HUES6 (cell line): ENCODE measurements at regions not wholly inside any gene's neighbourhood (a gene's known extent, or its start where the extent isn't known, plus 50 kb on each side); places are given as distances from the start of the nearest gene placed in this dataset.

Source experiments
- H3K27ac ChIP-seq: 2 replicates; pipeline ENCODE4 v1.7.0; 2013; ENCODE audit warnings: low read depth, mild to moderate bottlenecking, low read length, inconsistent platforms
- H3K27me3 ChIP-seq: 2 replicates; pipeline ENCODE4 v1.6.1; 2013; ENCODE audit warnings: low read length; ENCODE audit not compliant: control insufficient read depth, insufficient read depth
- H3K36me3 ChIP-seq: 2 replicates; pipeline ENCODE4 v1.6.1; 2013; ENCODE audit warnings: low read length; ENCODE audit not compliant: control insufficient read depth, insufficient read depth
- H3K4me1 ChIP-seq: 2 replicates; pipeline ENCODE4 v1.6.1; 2013; ENCODE audit warnings: low read length; ENCODE audit not compliant: control insufficient read depth, insufficient read depth
- H3K4me3 ChIP-seq: 2 replicates; pipeline ENCODE4 v1.5.1; 2013; ENCODE audit warnings: low read depth, low read length
- H3K9ac ChIP-seq: one replicate; pipeline ENCODE4 v1.6.1; 2013; ENCODE audit warnings: mild to moderate bottlenecking, low read length
- H3K9me3 ChIP-seq: 2 replicates; pipeline ENCODE4 v1.6.1; 2013; ENCODE audit warnings: low read depth, low read length; ENCODE audit not compliant: control insufficient read depth, insufficient read depth

DNA sequence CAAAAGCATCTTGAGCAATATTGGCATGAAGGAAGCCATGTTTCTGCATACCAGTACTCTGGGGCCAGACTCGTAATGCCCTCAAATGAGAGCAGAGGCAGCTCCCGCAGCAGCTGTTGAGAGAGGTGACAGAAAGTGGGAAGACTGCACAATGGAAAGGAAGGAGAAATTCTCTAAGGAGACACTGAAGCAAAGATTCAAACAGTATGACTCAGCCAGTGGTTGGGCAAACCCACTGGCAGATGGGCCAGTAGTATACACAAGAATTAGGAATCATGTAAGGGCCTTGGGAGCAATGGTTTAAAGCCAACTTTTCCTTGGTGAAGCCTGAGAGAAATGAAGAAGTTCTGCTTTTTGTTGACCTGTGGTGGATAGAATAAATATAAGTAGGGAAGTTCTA lies 2092.7 kb upstream of the PIK3C3 start:
- Histone ChIP-seq H3K27me3 (no peaks in the 10 kb centered on the region), H3K4me1 (peaks cover 6% of the 10 kb centered on the region; the same call in 1 of the 2 replicates), H3K36me3 (no peaks in the 10 kb centered on the region), H3K27ac (no peak overlapping the region), H3K9ac (no peak overlapping the region), H3K4me3 (no peak overlapping the region), H3K9me3 (no peaks in the 10 kb centered on the region)

DNA sequence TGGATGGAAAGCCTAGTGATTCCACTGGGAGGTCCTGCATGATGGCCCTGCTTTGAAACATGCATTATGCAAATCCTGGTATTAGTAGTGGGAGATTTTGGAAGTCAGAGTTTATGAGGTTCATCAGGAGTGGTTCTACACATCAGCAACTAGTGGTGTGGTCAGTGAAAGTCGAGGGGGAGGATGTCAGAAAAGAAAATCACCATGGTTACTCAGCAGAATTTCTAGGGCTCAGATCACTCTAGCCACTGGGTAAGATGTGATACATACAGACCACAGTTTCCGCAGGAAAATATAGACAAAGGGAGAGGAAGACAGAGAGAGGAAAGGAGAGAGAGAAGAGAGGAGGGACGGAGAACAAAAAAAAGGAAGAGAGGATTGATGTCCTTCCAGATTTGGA lies 2100.7 kb upstream of the PIK3C3 start:
- Histone ChIP-seq H3K4me1 (peaks cover 6% of the 10 kb centered on the region; the same call in 1 of the 2 replicates), H3K4me3 (no peak overlapping the region), H3K9ac (no peak overlapping the region), H3K27me3 (no peaks in the 10 kb centered on the region), H3K9me3 (no peaks in the 10 kb centered on the region), H3K36me3 (no peaks in the 10 kb centered on the region), H3K27ac (no peak overlapping the region)

DNA sequence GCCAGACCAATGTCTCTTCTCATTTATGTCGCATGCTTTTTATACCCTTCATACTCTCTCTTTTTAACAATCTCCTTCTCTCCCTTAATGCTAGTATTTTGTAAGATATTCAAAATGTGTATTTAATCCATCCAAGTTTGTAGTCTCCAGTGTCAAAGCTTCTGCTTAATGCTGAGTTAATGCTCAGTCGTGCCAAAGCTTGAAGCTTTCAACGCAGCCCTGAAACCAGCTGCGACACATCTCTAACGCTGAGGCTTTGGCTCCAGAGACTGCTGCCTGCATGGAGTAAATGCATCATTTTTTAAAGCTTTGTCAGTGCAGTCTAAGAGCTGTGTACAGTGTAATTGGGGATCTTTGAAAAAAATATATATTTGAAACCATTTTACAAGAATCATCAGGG lies 2108.8 kb upstream of the PIK3C3 start:
- Histone ChIP-seq H3K27ac (no peak overlapping the region), H3K9ac (no peak overlapping the region), H3K9me3 (no peaks in the 10 kb centered on the region), H3K27me3 (peaks cover 3% of the 10 kb centered on the region), H3K36me3 (no peaks in the 10 kb centered on the region), H3K4me3 (no peak overlapping the region), H3K4me1 (peaks cover under 1% of the 10 kb centered on the region)

DNA sequence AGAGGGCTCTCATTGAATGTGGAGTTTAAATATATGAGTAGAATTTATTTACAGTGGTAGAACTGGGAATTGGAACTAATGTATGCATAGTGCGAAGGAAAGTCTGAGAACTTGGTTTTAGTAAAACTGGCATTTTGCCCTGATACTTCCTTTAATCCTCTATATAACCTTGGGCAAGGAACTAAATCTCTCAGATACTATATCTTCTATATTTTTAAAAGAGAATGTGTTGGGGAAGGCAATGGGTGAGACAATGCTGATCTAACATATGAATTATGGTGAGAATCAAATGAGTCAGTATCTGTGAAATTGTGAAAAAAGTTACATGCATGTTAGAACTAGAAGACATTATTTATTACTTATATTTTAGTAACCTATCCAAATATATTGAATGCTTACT lies 2109.4 kb upstream of the PIK3C3 start:
- Histone ChIP-seq H3K27ac (no peak overlapping the region), H3K9me3 (no peaks in the 10 kb centered on the region), H3K9ac (no peak overlapping the region), H3K36me3 (no peaks in the 10 kb centered on the region), H3K27me3 (peaks cover 9% of the 10 kb centered on the region), H3K4me3 (no peak overlapping the region), H3K4me1 (peaks cover 5% of the 10 kb centered on the region)

DNA sequence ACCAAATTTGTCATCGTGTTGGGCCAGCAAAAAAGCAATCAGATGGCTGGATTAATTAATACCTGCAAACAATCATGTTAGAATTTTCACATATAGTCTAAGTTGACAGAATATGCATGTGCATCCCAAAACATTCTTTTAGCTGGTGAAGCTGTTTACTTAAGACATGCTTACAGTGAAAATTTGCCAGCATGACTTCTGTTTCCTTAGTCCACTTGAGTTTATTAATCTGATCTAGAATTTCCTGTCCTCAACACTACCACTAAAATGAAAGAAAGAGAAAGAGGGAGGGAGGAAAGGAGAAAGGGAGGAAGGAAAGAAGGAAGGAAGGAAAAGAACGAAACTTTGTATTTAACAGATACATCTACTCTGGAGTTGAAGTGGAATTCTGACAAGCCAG lies 2109.9 kb upstream of the PIK3C3 start:
- Histone ChIP-seq H3K4me1 (peaks cover 5% of the 10 kb centered on the region), H3K27ac (no peak overlapping the region), H3K4me3 (no peak overlapping the region), H3K9me3 (no peaks in the 10 kb centered on the region), H3K36me3 (no peaks in the 10 kb centered on the region), H3K27me3 (peaks cover 10% of the 10 kb centered on the region), H3K9ac (no peak overlapping the region)

DNA sequence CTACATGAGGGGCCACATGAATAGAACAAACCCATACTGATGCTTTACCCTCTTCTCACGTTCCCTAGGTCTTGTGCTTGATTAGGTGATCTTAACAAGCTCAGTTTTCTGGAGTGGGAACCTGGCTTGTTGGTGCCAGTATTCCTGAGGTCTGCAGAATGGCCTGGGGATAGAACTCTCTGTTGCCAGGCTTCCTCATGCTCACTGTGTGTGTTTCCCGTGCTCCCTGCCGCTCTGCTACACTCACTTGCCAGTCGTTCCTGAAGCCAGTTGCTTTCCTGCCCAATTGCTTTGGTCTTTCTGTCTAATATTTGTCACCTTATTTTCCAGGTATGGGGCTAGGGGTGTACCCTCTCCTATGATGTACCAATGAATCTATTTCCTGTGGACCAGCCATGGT lies 2111.5 kb upstream of the PIK3C3 start:
- Histone ChIP-seq H3K9me3 (no peaks in the 10 kb centered on the region), H3K27me3 (peaks cover 10% of the 10 kb centered on the region), H3K27ac (no peak overlapping the region)

DNA sequence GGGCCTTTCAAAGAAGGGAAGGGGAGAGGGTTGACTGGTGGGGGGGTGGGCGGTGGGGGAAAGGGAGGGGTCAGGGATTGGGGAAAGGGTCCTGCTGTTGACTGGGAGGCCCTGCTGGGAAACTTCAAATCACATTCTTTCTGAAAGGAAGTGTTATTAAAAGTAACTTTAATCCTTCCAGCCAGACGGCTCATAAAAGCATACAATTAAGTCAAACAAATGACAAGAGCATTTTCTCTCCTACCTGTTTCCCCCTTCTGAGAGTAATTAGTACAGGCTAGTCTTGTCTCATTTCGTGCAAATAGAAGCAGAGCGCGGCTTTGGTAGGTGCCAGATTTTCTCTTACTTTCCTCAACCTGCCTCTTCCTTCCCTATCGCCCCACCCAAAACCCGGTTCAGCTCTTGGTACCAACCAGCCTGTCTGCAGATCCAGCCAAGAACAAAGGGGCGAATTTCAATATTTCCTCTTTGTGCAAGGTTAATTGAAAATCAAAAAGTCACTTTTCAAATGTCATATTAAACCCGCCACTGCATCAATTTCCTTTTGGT lies 2112.6 kb upstream of the PIK3C3 start:
- Histone ChIP-seq H3K9ac (no peak overlapping the region), H3K27me3 (peaks cover 10% of the 10 kb centered on the region), H3K9me3 (no peaks in the 10 kb centered on the region), H3K36me3 (no peaks in the 10 kb centered on the region), H3K27ac (no peak overlapping the region), H3K4me1 (peaks cover 5% of the 10 kb centered on the region), H3K4me3 (peak overlapping the region; percentile 73)

More for the DNA sequence above, 2111.5 kb upstream of the PIK3C3 start:
- no peak overlapping the region for H3K9ac ChIP-seq
- no peaks in the 10 kb centered on the region for H3K36me3 ChIP-seq
- no peak overlapping the region for H3K4me3 ChIP-seq
- peaks cover 5% of the 10 kb centered on the region for H3K4me1 ChIP-seq

DNA sequence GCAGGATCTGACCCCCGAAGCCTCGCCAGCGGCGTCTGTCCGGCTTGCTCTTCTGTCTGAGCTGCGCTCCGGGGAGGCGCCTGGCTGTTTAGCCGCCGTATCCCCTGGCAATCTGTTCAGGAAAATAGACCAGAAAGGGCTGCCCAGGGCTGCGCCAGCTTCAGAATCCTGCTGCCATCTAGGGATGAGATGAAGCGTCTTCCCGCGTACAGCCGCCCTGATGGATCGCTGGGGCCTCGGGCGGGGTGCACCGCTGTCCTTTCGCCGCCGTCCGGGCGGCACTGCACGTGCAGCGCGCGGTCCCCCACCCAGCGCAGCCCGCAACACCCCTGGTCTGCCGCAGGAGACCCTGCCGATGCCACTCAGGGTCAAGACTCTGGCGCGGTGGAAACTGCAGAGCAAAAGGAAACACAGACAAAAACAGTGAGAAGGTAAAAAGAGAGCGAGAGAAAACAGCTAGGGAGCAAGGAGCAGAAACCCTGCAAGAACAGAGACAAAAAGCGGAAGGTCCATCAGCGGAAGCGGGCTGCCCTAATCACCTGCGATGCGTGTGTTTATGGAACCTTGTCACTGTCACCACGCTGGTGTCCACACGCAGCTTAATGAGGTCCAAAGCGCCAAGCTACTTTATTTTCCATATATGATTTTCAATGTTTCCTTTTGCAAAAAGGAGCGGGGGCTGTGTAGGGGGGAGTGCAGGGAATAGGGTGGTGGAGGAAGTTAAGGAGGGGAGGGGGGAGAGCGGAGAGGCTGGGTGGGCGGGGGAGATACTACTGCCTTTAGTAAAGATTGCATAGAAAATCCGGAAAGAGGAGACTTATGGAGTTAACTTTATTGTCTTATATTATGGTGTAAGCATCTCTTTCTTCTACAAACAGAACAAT lies 2113.3 kb upstream of the PIK3C3 start:
- H3K9ac ChIP-seq: peak overlapping the region; percentile 52

DNA sequence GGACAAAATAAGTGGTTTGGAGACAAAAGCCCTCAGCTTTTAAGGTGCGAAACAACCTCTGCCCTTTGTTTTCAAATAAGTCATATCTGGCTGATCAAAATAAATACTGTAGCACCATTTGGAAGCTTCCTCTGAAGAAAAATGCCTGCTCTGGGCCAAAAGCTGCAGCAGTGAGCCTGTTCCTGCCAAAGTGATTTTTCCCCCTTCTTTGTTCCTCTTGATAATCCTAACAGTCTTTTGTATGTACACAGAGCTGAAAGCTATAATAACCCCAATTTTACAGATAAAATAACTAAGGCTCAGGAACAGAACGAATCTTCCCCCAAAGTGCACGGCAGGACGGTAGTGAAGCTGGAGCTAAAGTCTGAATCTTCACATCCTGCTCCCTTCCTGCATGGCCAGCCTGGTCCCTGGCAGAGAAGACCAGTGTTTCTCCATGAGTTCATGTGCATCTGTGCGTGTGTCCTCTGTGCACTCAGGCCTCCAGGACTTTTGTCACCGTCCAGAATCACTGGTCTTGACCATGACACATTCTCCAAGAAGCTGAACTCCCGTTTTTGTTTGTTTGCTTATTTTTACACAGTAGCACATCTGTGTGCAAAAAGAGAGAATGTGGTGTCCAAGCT lies 2114.1 kb upstream of the PIK3C3 start:
- peak overlapping the region; percentile 73 for H3K4me3 ChIP-seq
- peak overlapping the region; percentile 52 for H3K9ac ChIP-seq
- H3K27ac ChIP-seq: no peak overlapping the region

More for the DNA sequence above, 2113.3 kb upstream of the PIK3C3 start:
- Histone ChIP-seq H3K9me3 (no peaks in the 10 kb centered on the region), H3K36me3 (no peaks in the 10 kb centered on the region), H3K27ac (no peak overlapping the region), H3K4me3 (peak overlapping the region; percentile 73), H3K4me1 (peaks cover 5% of the 10 kb centered on the region), H3K27me3 (peaks cover 10% of the 10 kb centered on the region)

DNA sequence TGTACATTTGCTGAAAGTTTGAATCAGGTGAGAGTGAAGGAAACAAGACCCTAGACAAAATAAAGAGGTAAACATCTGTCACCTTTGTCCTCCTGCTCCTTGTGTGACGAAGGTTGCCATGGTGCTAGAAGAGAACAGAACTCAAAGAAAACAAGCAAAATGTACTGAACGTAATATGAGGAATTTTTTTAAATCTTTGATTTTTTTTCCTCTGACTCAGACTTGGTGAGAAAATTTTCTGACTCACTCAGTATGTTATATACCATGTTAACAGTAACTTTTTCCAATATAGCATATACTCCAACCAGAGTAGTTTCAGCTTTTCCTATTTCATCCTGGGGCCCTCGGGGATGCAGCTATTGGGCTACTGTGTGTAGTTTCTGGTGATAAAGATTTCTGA lies 2114.6 kb upstream of the PIK3C3 start:
- peaks cover 10% of the 10 kb centered on the region for H3K27me3 ChIP-seq
- H3K9ac ChIP-seq: no peak overlapping the region
- H3K27ac ChIP-seq: no peak overlapping the region
- peaks cover 5% of the 10 kb centered on the region for H3K4me1 ChIP-seq
- H3K9me3 ChIP-seq: no peaks in the 10 kb centered on the region
- no peak overlapping the region for H3K4me3 ChIP-seq
- no peaks in the 10 kb centered on the region for H3K36me3 ChIP-seq

More for the DNA sequence above, 2114.1 kb upstream of the PIK3C3 start:
- Histone ChIP-seq H3K36me3 (no peaks in the 10 kb centered on the region), H3K27me3 (peaks cover 10% of the 10 kb centered on the region), H3K9me3 (no peaks in the 10 kb centered on the region), H3K4me1 (peaks cover 5% of the 10 kb centered on the region)

DNA sequence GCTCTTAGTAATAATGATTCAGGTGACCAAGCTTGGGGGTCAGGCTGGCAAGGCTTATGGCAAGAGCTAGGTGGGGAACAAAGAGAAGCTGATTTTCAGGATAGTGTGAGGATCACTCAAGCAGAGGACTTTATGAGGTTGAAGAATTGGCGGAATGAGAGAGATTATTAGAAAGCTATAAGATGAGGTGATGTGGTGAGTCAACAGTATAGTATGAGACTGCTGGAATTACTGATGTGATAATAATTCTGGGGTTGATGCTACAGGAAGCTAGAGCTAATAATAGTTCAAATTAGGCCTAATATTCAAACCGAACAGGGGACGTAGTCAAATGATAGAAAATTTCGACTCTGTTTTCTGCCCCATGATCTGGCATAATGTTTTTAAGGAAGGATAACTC lies 2115.3 kb upstream of the PIK3C3 start:
- Histone ChIP-seq H3K27me3 (peaks cover 10% of the 10 kb centered on the region), H3K9me3 (no peaks in the 10 kb centered on the region), H3K4me3 (no peak overlapping the region), H3K27ac (no peak overlapping the region), H3K9ac (no peak overlapping the region), H3K36me3 (no peaks in the 10 kb centered on the region), H3K4me1 (peaks cover 5% of the 10 kb centered on the region)
